Fibroblast of skin of back (primary cell): ENCODE measurements at regions not wholly inside any gene's neighbourhood (a gene's known extent, or its start where the extent isn't known, plus 50 kb on each side); places are given as distances from the start of the nearest gene placed in this dataset.
"Not testable (repeated sequence)": the region's sequence is repeated elsewhere in the genome, so short reads cannot be mapped to it uniquely, and the experiment has no call there.

Experiments used
- DNase-seq: peaks from one replicate; pipeline ENCODE4 v3.0.0-alpha.2; 2013

GRCh38 chr5:62828742-62829603 is 250.4 kb downstream of the LRRC70 start:
- no peak for DNase-seq

GRCh38 chr5:62825623-62826220 is 247.1 kb downstream of the LRRC70 start:
- DNase-seq = no peak

- DNase-seq = no peak
Measured at GRCh38 chr5:62824936-62825335, 246.3 kb downstream of the LRRC70 start.

DNA sequence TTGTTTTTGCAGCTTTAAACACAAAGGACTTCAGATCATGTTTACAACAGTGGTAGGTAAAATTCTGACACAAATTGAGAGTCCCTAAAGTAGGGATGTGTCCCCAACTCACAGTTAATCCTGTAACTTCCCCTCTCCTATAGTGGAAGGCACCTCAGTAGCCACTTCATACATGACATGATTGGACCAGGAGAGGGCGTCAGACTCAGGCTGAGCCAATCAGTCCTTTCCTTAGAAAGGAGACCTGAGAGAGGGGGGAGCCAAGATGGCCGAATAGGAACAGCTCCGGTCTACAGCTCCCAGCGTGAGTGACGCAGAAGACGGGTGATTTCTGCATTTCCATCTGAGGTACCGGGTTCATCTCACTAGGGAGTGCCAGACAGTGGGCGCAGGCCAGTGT is 238.4 kb downstream of the LRRC70 start:
- not testable (repeated sequence) for DNase-seq

- DNase-seq = no peak
Measured at GRCh38 chr5:62814991-62815390, 236.4 kb downstream of the LRRC70 start.

DNA sequence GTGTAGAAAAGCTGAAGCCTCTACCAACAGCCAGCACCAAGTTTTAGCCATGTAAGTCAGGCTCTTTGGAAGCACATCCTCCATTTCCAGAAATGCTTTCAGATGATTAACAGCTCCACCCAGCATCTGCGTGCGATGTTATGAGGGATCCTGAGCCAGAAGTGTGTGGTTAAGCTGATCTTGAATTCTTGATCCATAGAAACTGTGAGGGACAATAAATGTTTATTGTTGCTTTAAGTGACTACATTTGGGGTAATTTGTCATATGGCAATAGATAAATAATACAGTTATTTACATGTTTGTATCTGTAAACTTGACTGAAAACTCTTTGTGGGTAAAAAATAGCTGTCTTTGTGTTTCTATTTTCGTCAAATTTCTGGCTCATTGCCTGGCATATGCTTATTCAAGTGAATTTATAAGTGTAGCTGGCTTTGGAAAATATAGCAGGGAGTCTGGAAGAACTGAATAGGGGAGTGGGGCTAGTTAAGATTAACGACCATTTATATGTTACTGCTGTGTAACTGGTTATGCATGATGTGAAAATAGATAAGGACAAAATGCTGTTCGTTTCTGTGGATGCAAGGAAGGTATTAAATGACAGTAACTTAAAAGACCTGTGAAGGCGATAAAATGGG is 234.1 kb downstream of the LRRC70 start:
- DNase-seq = no peak

DNA sequence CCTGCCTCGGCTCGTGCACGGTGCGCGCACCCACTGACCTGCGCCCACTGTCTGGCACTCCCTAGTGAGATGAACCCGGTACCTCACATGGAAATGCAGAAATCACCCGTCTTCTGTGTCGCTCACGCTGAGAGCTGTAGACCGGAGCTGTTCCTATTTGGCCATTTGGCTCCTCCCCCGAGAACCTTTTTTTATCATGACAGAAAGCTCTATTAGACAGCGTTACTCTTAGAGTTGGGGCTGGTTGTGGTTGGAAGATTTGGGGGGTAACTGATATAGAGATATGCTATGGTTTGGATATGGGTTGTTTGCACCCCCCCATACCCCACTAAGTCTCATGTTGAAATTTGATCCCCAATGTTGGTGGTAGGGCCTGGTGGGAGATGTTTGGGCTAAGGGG is 226.2 kb downstream of the LRRC70 start:
- DNase-seq = not testable (repeated sequence)

DNA sequence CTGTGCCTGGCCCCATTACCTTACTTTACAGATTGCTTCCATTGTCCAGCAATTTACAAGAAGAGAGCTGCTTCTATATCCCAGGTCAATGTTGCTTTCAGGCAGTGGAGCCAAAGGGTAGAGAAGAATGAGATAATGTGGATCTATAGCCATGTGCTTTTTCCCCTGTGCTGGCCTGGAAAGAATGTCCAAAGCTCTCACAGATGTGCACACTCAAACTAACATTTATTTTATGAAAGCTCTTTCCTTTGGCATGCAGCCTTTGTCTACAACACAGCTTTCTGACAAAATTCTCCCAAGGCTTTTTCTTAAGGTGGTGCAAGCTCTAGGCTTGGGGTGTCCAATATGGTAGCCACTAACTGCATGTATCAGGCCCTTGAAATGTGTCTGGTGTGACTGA is 217.3 kb downstream of the LRRC70 start:
- no peak for DNase-seq

DNA sequence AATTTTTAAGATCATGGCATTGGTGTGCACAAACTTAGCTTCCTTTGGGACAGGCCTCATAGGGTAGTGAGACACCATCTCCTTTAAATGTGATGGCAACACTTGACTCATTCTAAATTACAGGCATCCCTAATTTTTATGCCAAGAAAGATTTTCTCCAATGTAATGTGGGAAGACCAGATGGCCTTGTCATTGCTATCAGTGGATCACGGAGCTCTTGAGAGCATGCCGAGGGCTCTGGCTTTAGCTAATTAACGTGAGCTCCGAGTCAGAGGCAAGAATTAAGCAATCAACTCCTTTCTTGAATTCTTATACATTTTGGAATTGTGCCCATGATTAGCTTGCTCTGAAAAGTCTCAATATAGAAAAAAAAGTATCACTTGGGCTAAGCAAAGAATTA is 215.8 kb downstream of the LRRC70 start:
- no peak for DNase-seq

DNA sequence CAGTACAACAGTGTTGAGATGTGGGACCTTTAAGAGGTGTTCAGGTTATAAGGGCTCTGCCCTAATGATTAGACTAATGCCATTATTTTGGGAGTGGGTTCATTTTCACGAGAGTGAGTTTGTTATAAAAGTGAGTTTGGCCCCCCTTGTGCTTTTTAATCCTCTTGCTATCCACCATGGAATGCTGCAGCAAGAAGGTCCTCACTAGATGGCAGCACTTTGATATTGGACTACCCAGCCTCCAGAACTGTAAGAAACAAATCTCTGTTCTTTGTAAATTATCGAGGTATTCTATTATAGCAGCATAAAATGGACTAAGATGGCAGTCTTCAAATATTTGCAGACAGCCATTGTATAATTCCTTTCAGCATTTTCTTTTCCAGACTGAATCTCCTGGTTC is 212.4 kb downstream of the LRRC70 start:
- DNase-seq = no peak

- no peak for DNase-seq
Measured at GRCh38 chr5:62790348-62790747, 211.7 kb downstream of the LRRC70 start.

GRCh38 chr5:62786099-62786498 is 207.5 kb downstream of the LRRC70 start:
- no peak for DNase-seq

DNA sequence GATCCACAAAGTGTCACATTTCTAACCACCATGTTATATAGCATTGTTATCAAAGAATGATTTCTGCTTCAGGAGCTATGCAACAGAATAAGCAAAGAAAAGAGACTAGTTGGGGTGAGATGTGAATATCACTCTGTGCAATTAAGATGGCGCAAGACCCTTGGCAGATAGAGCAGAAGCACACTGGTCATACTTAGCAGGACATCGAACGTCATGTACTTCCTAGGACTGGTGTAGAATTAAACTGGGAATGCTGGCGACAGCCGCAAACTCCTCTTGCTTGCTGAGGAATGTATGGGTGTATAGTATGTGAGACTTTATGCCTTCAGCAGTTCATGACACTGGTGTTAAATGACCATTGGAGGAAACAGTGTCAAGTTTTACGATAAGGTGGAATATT is 207.0 kb downstream of the LRRC70 start:
- no peak for DNase-seq

DNA sequence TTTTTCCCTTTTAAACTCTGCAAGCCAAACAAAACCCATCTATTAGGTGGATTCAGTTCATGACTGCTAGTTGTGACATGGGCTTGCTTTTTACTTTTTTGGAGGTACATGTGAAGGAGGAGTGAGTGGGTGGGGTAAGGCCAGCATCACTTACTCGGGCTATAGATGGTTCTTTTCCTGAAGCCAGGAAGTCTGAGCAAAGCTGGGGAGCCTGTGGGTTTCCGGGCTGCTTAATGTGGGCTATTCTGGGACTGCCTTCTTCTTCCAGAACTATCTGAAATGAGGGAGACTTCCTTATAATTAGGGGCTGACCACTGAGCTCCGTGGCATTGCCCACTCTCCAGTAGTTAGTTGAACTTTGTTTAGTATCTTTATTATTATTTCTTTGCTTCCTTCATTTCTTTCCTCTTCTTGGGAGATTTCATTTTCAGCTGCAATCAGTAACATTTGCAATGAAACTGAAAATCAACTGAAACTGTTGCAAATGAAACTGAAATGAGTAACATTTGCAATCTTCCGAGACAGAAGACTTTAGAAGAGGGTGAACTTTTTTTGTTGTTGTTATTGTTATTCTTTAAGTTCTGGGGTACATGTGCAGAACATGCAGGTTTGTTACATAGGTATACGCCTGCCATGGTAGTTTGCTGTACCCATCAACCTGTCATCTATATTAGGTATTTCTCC is 204.9 kb downstream of the LRRC70 start:
- DNase-seq = no peak

- no peak for DNase-seq
Measured at GRCh38 chr5:62780888-62781287, 202.3 kb downstream of the LRRC70 start.

DNA sequence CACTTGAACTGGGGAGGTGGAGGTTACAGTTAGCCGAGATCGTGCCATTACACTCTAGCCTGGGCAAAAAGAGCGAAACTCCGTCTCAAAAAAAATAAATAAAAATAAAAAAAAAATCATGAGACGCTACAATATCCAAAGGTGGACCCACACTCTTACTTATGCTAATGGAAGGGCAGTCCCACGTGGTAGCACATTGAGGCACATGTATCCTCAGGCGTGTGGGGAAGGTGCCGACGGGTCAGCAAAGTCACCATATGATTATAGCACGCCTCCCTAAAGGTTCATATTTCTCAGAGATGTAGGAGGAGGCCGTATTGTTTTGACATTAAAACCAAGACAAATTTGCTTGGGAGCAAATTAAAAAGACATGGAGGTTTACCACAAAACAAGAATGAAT is 201.6 kb downstream of the LRRC70 start:
- DNase-seq = no peak

DNA sequence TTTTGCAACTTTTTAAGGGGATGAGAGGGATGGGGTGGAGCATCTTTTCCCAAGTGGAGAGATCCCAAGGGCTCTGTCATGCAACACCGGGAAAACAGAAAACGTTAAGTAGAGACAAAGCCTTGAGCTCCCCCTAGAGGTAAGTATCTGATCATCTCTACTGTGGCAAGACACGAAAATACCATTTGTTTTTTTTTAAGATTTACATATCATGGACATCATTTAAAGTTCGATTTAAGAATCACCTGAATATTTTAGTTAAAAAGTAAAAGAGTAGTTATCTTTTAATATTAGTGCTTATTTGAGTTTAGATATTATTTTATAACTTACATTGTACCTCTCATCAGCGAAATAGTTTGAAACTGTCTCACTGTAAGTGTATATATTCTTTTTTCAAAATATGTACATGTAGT is 200.4 kb downstream of the LRRC70 start:
- DNase-seq = peak; percentile 60

GRCh38 chr5:62778316-62779009 is 199.8 kb downstream of the LRRC70 start:
- DNase-seq = no peak

GRCh38 chr5:62777081-62777480 is 198.5 kb downstream of the LRRC70 start:
- not testable (repeated sequence) for DNase-seq

GRCh38 chr5:62776592-62776991 is 198.0 kb downstream of the LRRC70 start:
- not testable (repeated sequence) for DNase-seq

DNA sequence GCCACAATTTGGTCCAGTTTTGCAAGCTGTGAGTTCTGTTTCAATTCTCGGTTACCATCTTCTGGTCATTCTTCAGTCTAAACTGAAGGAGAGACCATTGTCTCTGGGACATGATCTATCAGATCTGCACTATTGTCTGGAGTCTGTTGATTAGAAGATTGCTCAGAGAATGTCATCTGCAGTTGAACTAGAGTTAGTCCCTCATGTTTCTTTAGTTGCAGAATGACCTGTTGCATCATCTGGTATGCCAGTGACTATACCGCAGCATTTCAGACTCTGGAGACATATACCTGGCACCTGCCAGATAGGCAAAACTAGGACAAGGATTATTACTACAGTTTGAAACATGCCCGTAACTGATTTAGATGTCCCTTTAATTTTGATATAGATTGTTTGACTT is 194.8 kb downstream of the LRRC70 start:
- DNase-seq = no peak

DNA sequence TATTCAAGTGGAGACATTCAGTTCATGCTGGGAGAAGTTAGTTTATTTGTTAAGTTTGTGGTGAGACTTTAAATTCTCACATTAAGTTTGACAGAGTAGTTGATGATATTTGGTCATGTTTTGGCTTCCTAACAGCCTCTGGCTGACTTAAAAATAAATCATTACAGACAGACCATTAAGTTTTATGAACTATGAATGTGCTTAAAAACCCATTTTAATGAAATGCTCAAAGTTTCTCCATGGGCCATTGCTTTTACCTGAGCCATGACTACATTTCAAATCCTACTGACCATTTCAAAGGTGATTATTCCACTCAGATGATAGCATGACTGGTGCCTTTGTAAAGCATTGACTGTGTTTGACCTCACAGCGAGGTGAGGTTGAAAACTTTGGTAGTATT is 192.7 kb downstream of the LRRC70 start:
- DNase-seq = no peak

DNA sequence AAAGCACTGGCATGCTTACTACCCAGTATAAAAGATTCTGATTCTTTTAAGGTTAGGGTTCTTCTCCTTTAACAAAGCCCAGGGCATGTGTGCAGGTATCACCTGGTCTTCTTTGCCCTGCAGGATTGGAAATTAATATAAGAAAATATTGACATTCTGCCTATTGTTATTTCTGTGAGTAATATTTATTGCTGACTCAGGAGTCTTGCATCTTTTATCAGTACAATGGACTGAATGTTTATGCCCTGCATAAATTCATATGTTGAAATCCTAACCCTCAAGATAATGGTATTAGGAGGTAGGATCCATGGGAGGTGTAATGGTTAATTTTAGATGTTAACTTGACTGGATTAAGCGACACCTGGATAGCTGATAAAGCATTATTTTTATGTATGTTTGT is 189.0 kb downstream of the LRRC70 start:
- DNase-seq = no peak
